Activated CD8-positive, alpha-beta memory T cell treated with anti-CD3 and anti-CD28 coated beads, Interleukin-2, amount 50 U/mL, for 4 hours (primary cell): ENCODE measurements at regions not wholly inside any gene's neighbourhood (a gene's known extent, or its start where the extent isn't known, plus 50 kb on each side); places are given as distances from the start of the nearest gene placed in this dataset.
"Not testable (repeated sequence)": the region's sequence is repeated elsewhere in the genome, so short reads cannot be mapped to it uniquely, and the experiment has no call there.

ENCODE experiments used
- DNase-seq: peaks from one replicate; pipeline ENCODE4 v3.0.0-alpha.2; 2020

- no peak for DNase-seq
Observed at GRCh38 chr7:67854221-67855178, 857.9 kb downstream of the TYW1 start.

- DNase-seq: no peak
Observed at GRCh38 chr7:67855322-67855721, 858.7 kb downstream of the TYW1 start.

- DNase-seq: no peak
Observed at GRCh38 chr7:67856046-67856445, 859.4 kb downstream of the TYW1 start.

- no peak for DNase-seq
Observed at GRCh38 chr7:67857698-67858097, 861.1 kb downstream of the TYW1 start.

GRCh38 chr7:67858931-67859330 is 862.3 kb downstream of the TYW1 start:
- DNase-seq: no peak

GRCh38 chr7:67863911-67864310 is 867.3 kb downstream of the TYW1 start:
- DNase-seq: no peak

GRCh38 chr7:67866054-67866453 is 869.4 kb downstream of the TYW1 start:
- no peak for DNase-seq

GRCh38 chr7:67866812-67867211 is 870.2 kb downstream of the TYW1 start:
- DNase-seq: no peak

GRCh38 chr7:67870396-67870795 is 873.8 kb downstream of the TYW1 start:
- no peak for DNase-seq

GRCh38 chr7:67875558-67875957 is 878.9 kb downstream of the TYW1 start:
- no peak for DNase-seq

GRCh38 chr7:67878808-67879207 is 882.2 kb downstream of the TYW1 start:
- DNase-seq: no peak

- no peak for DNase-seq
Observed at GRCh38 chr7:67882843-67883242, 886.2 kb downstream of the TYW1 start.

GRCh38 chr7:67890316-67890715 is 893.7 kb downstream of the TYW1 start:
- DNase-seq: no peak

- no peak for DNase-seq
Observed at GRCh38 chr7:67894746-67895145, 898.1 kb downstream of the TYW1 start.

GRCh38 chr7:67896721-67897120 is 900.1 kb downstream of the TYW1 start:
- no peak for DNase-seq

GRCh38 chr7:67900456-67900855 is 903.8 kb downstream of the TYW1 start:
- DNase-seq: no peak

- DNase-seq: no peak
Observed at GRCh38 chr7:67901808-67902480, 905.3 kb downstream of the TYW1 start.

GRCh38 chr7:67907792-67908191 is 911.2 kb downstream of the TYW1 start:
- DNase-seq: no peak

- no peak for DNase-seq
Observed at GRCh38 chr7:67912437-67912836, 915.8 kb downstream of the TYW1 start.

- DNase-seq: no peak
Observed at GRCh38 chr7:67913604-67914003, 917.0 kb downstream of the TYW1 start.

- not testable (repeated sequence) for DNase-seq
Observed at GRCh38 chr7:67916111-67916510, 919.5 kb downstream of the TYW1 start.

GRCh38 chr7:67916571-67917436 is 920.2 kb downstream of the TYW1 start:
- DNase-seq: no peak

- no peak for DNase-seq
Observed at GRCh38 chr7:67917437-67917755, 920.8 kb downstream of the TYW1 start.
